ENCODE measurements at regions not wholly inside any gene's neighbourhood (a gene's known extent, or its start where the extent isn't known, plus 50 kb on each side); places are given as distances from the start of the nearest gene placed in this dataset.

GRCh38 chr1:58418283-58419228 lies 128.0 kb downstream of the OMA1 start:
- no peaks in the 10 kb centered on the region for H3K27me3 ChIP-seq (ENCODE audit: control insufficient read depth, insufficient read depth, low read length)
- no peak overlapping the region for H2AFZ ChIP-seq (ENCODE audit: low read length)
- no peaks in the 10 kb centered on the region for H3K9me3 ChIP-seq (ENCODE audit: control insufficient read depth, insufficient read depth, low read depth, low read length)
- no peaks in the 10 kb centered on the region for H4K20me1 ChIP-seq (ENCODE audit: control insufficient read depth, extremely low read depth, insufficient read depth, low read length)
- no peak for DNase-seq (ENCODE audit: low read depth in 2 of 2)
- H3K4me3 ChIP-seq (replicated peaks in 1 of 4; ENCODE audit: control extremely low read depth in 1 of 4, insufficient read depth in 1 of 4, low read depth in 3 of 4, low read length in 4 of 4), result no peak overlapping the region
- H3K79me2 ChIP-seq (ENCODE audit: control insufficient read depth, insufficient read depth, low read length), result no peaks in the 10 kb centered on the region
- H3K9ac ChIP-seq (ENCODE audit: insufficient read depth, low read length), result no peak overlapping the region
- no peak for TF ChIP-seq CTCF (conservative IDR thresholded peaks at IDR 0.05 in 1 of 2, IDR thresholded peaks at IDR 0.05 in 1 of 2; ENCODE audit: low read depth in 1 of 2, low read length in 2 of 2)
- TF ChIP-seq EZH2 (IDR thresholded peaks at IDR 0.05; ENCODE audit: low read length, missing control alignments), result no peak
- no peak overlapping the region for H3K4me2 ChIP-seq (ENCODE audit: extremely low read depth, insufficient read depth, low read length)
- no peak overlapping the region for H3K27ac ChIP-seq (ENCODE audit: insufficient read depth, low read length)
- H3K36me3 ChIP-seq (ENCODE audit: control insufficient read depth, insufficient read depth, low read length), result no peaks in the 10 kb centered on the region
- no peaks in the 10 kb centered on the region for H3K4me1 ChIP-seq (ENCODE audit: control insufficient read depth, extremely low read depth, insufficient read depth, low read length)

- Histone ChIP-seq H3K9ac (ENCODE audit: insufficient read depth, low read length) (no peak overlapping the region), H2AFZ (ENCODE audit: low read length) (no peak overlapping the region), H3K4me2 (ENCODE audit: extremely low read depth, insufficient read depth, low read length) (no peak overlapping the region), H3K27me3 (ENCODE audit: control insufficient read depth, insufficient read depth, low read length) (no peaks in the 10 kb centered on the region), H3K4me1 (ENCODE audit: control insufficient read depth, extremely low read depth, insufficient read depth, low read length) (no peaks in the 10 kb centered on the region), H3K4me3 (replicated peaks in 1 of 4; ENCODE audit: control extremely low read depth in 1 of 4, insufficient read depth in 1 of 4, low read depth in 3 of 4, low read length in 4 of 4) (no peak overlapping the region), H4K20me1 (ENCODE audit: control insufficient read depth, extremely low read depth, insufficient read depth, low read length) (no peaks in the 10 kb centered on the region), H3K79me2 (ENCODE audit: control insufficient read depth, insufficient read depth, low read length) (no peaks in the 10 kb centered on the region), H3K27ac (ENCODE audit: insufficient read depth, low read length) (no peak overlapping the region), H3K36me3 (ENCODE audit: control insufficient read depth, insufficient read depth, low read length) (no peaks in the 10 kb centered on the region), H3K9me3 (ENCODE audit: control insufficient read depth, insufficient read depth, low read depth, low read length) (no peaks in the 10 kb centered on the region)
- peak; percentile 19 to 82 for DNase-seq (ENCODE audit: low read depth in 2 of 2)
- TF ChIP-seq EZH2 (IDR thresholded peaks at IDR 0.05; ENCODE audit: low read length, missing control alignments), result no peak
- no peak for TF ChIP-seq CTCF (conservative IDR thresholded peaks at IDR 0.05 in 1 of 2, IDR thresholded peaks at IDR 0.05 in 1 of 2; ENCODE audit: low read depth in 1 of 2, low read length in 2 of 2)
These were observed 134.4 kb downstream of the OMA1 start for GRCh38 chr1:58412071-58412580.

GRCh38 chr1:58409890-58410289 lies 136.6 kb downstream of the OMA1 start:
- DNase-seq (ENCODE audit: low read depth in 2 of 2), result peak in 1 of 2 donors; percentile 91
- Histone ChIP-seq H3K9ac (ENCODE audit: insufficient read depth, low read length) (no peak overlapping the region), H3K4me3 (replicated peaks in 1 of 4; ENCODE audit: control extremely low read depth in 1 of 4, insufficient read depth in 1 of 4, low read depth in 3 of 4, low read length in 4 of 4) (no peak overlapping the region), H3K4me1 (ENCODE audit: control insufficient read depth, extremely low read depth, insufficient read depth, low read length) (no peaks in the 10 kb centered on the region), H3K27me3 (ENCODE audit: control insufficient read depth, insufficient read depth, low read length) (no peaks in the 10 kb centered on the region), H4K20me1 (ENCODE audit: control insufficient read depth, extremely low read depth, insufficient read depth, low read length) (no peaks in the 10 kb centered on the region), H3K9me3 (ENCODE audit: control insufficient read depth, insufficient read depth, low read depth, low read length) (no peaks in the 10 kb centered on the region), H3K36me3 (ENCODE audit: control insufficient read depth, insufficient read depth, low read length) (no peaks in the 10 kb centered on the region), H3K4me2 (ENCODE audit: extremely low read depth, insufficient read depth, low read length) (no peak overlapping the region), H3K79me2 (ENCODE audit: control insufficient read depth, insufficient read depth, low read length) (no peaks in the 10 kb centered on the region), H2AFZ (ENCODE audit: low read length) (no peak overlapping the region), H3K27ac (ENCODE audit: insufficient read depth, low read length) (no peak overlapping the region)
- TF ChIP-seq CTCF (conservative IDR thresholded peaks at IDR 0.05 in 1 of 2, IDR thresholded peaks at IDR 0.05 in 1 of 2; ENCODE audit: low read depth in 1 of 2, low read length in 2 of 2), result no peak
- TF ChIP-seq EZH2 (IDR thresholded peaks at IDR 0.05; ENCODE audit: low read length, missing control alignments), result no peak
